Upper lobe of left lung (tissue), 4 donors: ENCODE measurements at regions not wholly inside any gene's neighbourhood (a gene's known extent, or its start where the extent isn't known, plus 50 kb on each side); places are given as distances from the start of the nearest gene placed in this dataset.

Source experiments
- CTCF ChIP-seq, 6 experiments: fragments of 450-650 bp in 4 of 6; fragments of 200-600 bp in 2 of 6; sonication (generic) in 2 of 6; IDR thresholded peaks; one replicate each; pipeline ENCODE4 v1.5.1; 2016 to 2019; ENCODE audit warnings: antibody characterized with exemption in 6 of 6
- EP300 ChIP-seq, 4 donors: sonication (generic); formaldehyde crosslinking; IDR thresholded peaks; one replicate each; pipeline ENCODE4 v1.5.1; 2017; ENCODE audit warnings: antibody characterized with exemption in 4 of 4, control low read depth in 2 of 4
- POLR2A ChIP-seq, 4 donors: fragments of 450-650 bp; IDR thresholded peaks; one replicate each; pipeline ENCODE4 v1.5.1; 2016 to 2017; ENCODE audit warnings: antibody characterized with exemption in 4 of 4, mild to moderate bottlenecking in 2 of 4

GRCh38 chr5:68099327-68099726 is 116.2 kb upstream of the PIK3R1 start:
- TF ChIP-seq CTCF (IDR thresholded peaks at IDR 0.05) (no peak), POLR2A (IDR thresholded peaks at IDR 0.05) (no peak), EP300 (IDR thresholded peaks at IDR 0.05) (no peak)
